ENCODE measurements at regions not wholly inside any gene's neighbourhood (a gene's known extent, or its start where the extent isn't known, plus 50 kb on each side); places are given as distances from the start of the nearest gene placed in this dataset.

DNA sequence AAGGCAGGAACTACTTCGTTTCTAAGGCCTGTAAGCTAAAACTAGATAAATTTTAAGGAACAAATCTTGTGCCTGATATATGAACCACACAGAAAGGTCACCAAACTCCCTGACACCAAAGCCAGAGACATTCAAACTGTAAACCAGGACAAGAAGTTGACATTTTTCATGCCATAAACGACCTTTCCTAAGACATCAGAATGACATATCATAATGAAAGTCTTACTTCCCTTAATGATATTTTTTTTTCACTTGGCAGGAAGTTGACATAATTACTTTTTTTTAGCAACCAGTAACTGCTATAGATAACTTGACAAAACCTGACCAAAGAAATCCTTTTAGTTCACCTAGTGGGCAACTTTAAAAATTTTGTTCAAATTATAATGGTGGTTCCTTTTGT is 231.5 kb upstream of the AGTR2 start:
- no peaks in the 10 kb centered on the region for H3K36me3 ChIP-seq (ENCODE audit: insufficient read depth, low read length)
- peak overlapping the region; percentile 31 for H3K4me2 ChIP-seq (ENCODE audit: low read depth, low read length, poor library complexity, severe bottlenecking)
- H3F3A ChIP-seq (ENCODE audit: low read depth), result no peaks in the 10 kb centered on the region
- peak overlapping the region; percentile 40; the same call in 1 of the 2 replicates for H2AFZ ChIP-seq (ENCODE audit: low read length)
- H3K9me2 ChIP-seq (replicated peaks; ENCODE audit: low read depth, low read length), result no peaks in the 10 kb centered on the region
- H3K9ac ChIP-seq (ENCODE audit: low read depth, low read length, poor library complexity, severe bottlenecking), result no peak overlapping the region
- H3K27me3 ChIP-seq (ENCODE audit: insufficient read depth, low read length, poor library complexity, severe bottlenecking), result no peaks in the 10 kb centered on the region
- no peak overlapping the region for H3K4me3 ChIP-seq (ENCODE audit: low read length, poor library complexity, severe bottlenecking)
- no peaks in the 10 kb centered on the region for H4K20me1 ChIP-seq (ENCODE audit: insufficient read depth, low read length, poor library complexity, severe bottlenecking)
- H3K9me3 ChIP-seq (ENCODE audit: insufficient read depth, low read depth, low read length), result no peaks in the 10 kb centered on the region
- peaks cover 18% of the 10 kb centered on the region for H3K4me1 ChIP-seq (ENCODE audit: insufficient read depth, low read length, poor library complexity, severe bottlenecking)
- H3K79me2 ChIP-seq (ENCODE audit: insufficient read depth, low read length), result no peaks in the 10 kb centered on the region
- TF ChIP-seq, protein P1, sequence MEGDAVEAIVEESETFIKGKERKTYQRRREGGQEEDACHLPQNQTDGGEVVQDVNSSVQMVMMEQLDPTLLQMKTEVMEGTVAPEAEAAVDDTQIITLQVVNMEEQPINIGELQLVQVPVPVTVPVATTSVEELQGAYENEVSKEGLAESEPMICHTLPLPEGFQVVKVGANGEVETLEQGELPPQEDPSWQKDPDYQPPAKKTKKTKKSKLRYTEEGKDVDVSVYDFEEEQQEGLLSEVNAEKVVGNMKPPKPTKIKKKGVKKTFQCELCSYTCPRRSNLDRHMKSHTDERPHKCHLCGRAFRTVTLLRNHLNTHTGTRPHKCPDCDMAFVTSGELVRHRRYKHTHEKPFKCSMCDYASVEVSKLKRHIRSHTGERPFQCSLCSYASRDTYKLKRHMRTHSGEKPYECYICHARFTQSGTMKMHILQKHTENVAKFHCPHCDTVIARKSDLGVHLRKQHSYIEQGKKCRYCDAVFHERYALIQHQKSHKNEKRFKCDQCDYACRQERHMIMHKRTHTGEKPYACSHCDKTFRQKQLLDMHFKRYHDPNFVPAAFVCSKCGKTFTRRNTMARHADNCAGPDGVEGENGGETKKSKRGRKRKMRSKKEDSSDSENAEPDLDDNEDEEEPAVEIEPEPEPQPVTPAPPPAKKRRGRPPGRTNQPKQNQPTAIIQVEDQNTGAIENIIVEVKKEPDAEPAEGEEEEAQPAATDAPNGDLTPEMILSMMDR (conservative IDR thresholded peaks at IDR 0.05; ENCODE audit: low read length), result no peak
- no peak for TF ChIP-seq EZH2phosphoT487 (IDR thresholded peaks at IDR 0.05; ENCODE audit: borderline replicate concordance)

DNA sequence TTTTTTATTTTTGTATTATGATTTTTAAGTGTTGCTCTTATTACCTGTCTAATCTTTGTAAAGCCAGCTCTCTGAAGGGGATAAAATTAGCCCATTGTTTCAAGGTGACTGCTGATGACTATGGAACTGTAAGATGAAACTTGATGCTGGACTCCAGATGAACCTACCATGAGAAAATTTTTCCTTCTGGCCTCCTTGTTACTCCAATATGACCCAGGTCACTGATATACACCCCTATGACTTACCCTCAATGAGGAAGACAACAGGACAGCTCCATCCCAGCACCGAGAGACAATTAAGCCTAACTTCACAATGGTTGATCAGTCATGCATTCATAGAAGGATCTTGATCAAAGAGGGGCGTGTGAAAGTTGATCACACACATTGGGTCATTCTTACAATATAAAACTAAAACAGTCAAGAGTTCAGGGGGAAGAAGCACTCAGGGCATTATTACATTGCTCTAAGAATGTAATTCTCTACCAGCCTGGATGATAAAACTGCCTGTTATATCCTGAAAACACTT is 230.8 kb upstream of the AGTR2 start:
- Histone ChIP-seq H3K27me3 (ENCODE audit: insufficient read depth, low read length, poor library complexity, severe bottlenecking) (no peaks in the 10 kb centered on the region), H3K9me2 (replicated peaks; ENCODE audit: low read depth, low read length) (no peaks in the 10 kb centered on the region), H4K20me1 (ENCODE audit: insufficient read depth, low read length, poor library complexity, severe bottlenecking) (no peaks in the 10 kb centered on the region), H3K9ac (ENCODE audit: low read depth, low read length, poor library complexity, severe bottlenecking) (no peak overlapping the region), H3K4me3 (ENCODE audit: low read length, poor library complexity, severe bottlenecking) (no peak overlapping the region), H2AFZ (ENCODE audit: low read length) (no peak overlapping the region), H3K9me3 (ENCODE audit: insufficient read depth, low read depth, low read length) (no peaks in the 10 kb centered on the region), H3K4me2 (ENCODE audit: low read depth, low read length, poor library complexity, severe bottlenecking) (peak overlapping the region; percentile 31), H3K79me2 (ENCODE audit: insufficient read depth, low read length) (no peaks in the 10 kb centered on the region), H3K4me1 (ENCODE audit: insufficient read depth, low read length, poor library complexity, severe bottlenecking) (peaks cover 18% of the 10 kb centered on the region), H3F3A (ENCODE audit: low read depth) (no peaks in the 10 kb centered on the region), H3K36me3 (ENCODE audit: insufficient read depth, low read length) (no peaks in the 10 kb centered on the region)
- TF ChIP-seq EZH2phosphoT487 (IDR thresholded peaks at IDR 0.05; ENCODE audit: borderline replicate concordance), result no peak
- TF ChIP-seq, protein P1 (conservative IDR thresholded peaks at IDR 0.05; ENCODE audit: low read length), result no peak

DNA sequence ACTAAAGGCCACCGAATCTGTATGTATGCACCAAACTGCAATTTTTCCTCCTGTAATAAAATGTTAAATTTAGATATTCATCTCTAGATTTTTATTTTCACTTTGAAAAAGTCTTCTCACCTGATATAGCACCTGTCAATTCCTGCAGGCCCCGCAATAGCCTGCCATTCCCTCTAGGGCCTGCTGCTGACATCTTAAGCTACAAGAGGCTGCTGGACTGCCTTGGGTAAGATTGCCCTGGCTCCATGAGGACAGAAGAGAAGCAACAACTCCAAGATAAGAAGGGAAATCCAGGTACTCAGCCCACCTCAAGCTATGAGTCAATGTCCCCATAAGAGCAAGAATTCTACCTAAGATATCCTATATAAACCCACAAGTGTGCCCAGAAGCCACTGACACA is 230.2 kb upstream of the AGTR2 start:
- H3K9me2 ChIP-seq (replicated peaks; ENCODE audit: low read depth, low read length), result no peaks in the 10 kb centered on the region
- no peaks in the 10 kb centered on the region for H3F3A ChIP-seq (ENCODE audit: low read depth)
- no peaks in the 10 kb centered on the region for H3K27me3 ChIP-seq (ENCODE audit: insufficient read depth, low read length, poor library complexity, severe bottlenecking)
- TF ChIP-seq, protein P1 (conservative IDR thresholded peaks at IDR 0.05; ENCODE audit: low read length), result no peak; the same call in 1 of the 2 replicates
- no peak for TF ChIP-seq EZH2phosphoT487 (IDR thresholded peaks at IDR 0.05; ENCODE audit: borderline replicate concordance)
- H4K20me1 ChIP-seq (ENCODE audit: insufficient read depth, low read length, poor library complexity, severe bottlenecking), result no peaks in the 10 kb centered on the region
- H3K4me3 ChIP-seq (ENCODE audit: low read length, poor library complexity, severe bottlenecking), result peak overlapping the region; percentile 10
- H3K4me1 ChIP-seq (ENCODE audit: insufficient read depth, low read length, poor library complexity, severe bottlenecking), result peaks cover 18% of the 10 kb centered on the region
- H3K9ac ChIP-seq (ENCODE audit: low read depth, low read length, poor library complexity, severe bottlenecking), result no peak overlapping the region
- no peaks in the 10 kb centered on the region for H3K36me3 ChIP-seq (ENCODE audit: insufficient read depth, low read length)
- peak overlapping the region; percentile 55 for H3K4me2 ChIP-seq (ENCODE audit: low read depth, low read length, poor library complexity, severe bottlenecking)
- H2AFZ ChIP-seq (ENCODE audit: low read length), result no peak overlapping the region
- no peaks in the 10 kb centered on the region for H3K79me2 ChIP-seq (ENCODE audit: insufficient read depth, low read length)
- no peaks in the 10 kb centered on the region for H3K9me3 ChIP-seq (ENCODE audit: insufficient read depth, low read depth, low read length)
